HG02973 (cell line): ENCODE measurements at regions not wholly inside any gene's neighbourhood (a gene's known extent, or its start where the extent isn't known, plus 50 kb on each side); places are given as distances from the start of the nearest gene placed in this dataset.

Experiments
- ATAC-seq: cut with Tn5 transposase; IDR thresholded peaks from one replicate; pipeline ENCODE4 v1.9.1; 2021; ENCODE audit warnings: moderate library complexity; ENCODE audit not compliant: unreplicated experiment

DNA sequence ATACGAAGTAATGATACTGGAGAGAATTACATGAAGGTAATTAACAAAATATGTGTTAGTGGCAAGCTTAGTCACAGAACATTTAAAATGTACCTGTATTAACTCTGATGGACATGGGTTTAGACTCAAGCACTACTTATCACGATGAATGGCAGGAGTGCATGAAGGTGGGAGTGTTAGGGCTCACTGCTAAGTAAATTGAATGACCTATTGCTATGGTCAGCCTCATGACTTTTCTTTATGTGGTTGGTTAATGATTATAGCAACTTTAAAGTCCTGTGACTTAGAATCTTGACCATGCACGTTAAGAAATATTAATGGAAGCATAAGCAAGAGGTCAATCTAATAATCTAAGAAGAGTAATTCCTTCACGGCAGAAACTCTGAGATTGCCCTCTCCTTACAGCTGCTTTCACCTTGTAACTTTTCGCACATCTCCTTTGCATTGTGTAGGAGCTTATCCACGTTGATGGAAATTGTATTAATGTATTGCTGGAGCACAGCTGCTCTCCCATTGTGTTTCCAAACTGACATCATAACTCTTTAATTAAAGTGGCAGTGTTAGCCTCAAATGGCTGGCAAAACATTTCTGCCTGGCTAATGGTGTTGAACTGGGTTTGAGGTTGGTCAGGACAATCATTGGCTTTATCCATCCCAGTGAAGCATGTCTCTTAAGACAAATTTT is 114.5 kb downstream of the RXFP2 start:
- no peak for ATAC-seq

DNA sequence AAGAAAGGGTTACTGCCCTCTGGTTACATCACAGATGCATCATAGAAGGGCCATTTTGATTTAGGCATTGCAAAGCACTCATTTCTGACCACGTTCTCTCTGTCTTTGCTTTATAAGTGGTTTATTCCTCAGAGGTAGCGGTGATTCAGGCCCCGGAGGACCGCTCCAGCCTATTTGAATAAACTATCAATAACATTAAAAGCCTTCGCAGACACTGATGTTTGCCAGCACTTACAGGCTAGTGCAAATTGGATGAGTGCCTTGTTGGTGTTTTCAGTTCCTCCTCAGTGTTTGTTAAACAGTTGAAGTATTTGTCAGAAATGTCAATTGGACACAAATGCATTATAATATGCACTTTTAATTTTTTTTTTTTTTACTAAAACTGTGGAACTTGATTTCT is 120.2 kb downstream of the RXFP2 start:
- ATAC-seq, result no peak

DNA sequence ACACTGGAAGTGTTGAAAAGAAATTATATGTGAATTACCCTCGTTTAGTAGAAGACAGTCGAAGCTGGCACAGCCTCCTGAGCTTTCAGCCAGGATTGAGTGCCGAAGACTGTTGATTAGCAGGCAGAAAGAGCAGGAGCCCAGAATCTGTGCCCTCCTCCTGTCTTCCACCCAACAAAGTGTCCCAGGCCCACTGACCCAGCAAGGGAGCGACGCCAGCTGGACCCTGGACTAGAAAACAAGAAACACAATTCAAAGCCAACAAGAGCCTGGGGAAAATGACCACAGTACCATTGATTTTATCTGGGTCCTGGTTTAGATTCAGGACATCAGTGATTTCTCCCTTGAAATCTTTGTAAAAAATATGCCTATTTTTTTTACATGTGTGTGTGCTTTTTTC is 120.7 kb downstream of the RXFP2 start:
- no peak for ATAC-seq

DNA sequence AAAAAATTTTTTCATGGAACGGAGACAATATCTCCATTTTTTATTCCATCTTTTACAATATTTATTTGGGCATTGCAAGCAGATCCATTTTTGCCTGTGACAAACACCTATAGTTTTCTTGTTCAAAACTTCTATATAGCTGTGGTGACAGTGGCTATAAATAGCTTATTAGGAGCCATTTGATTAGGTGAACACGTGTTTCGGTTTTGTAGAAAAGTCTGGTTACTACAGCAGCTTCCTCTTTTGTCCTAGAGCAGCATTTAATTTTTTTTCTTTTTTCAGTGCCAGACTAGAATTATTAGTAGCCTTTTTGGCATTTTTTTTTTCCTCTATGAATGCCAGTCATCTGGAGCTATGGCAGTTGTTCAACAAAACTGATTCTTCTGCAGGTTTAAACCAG is 123.5 kb downstream of the RXFP2 start:
- ATAC-seq, result no peak

DNA sequence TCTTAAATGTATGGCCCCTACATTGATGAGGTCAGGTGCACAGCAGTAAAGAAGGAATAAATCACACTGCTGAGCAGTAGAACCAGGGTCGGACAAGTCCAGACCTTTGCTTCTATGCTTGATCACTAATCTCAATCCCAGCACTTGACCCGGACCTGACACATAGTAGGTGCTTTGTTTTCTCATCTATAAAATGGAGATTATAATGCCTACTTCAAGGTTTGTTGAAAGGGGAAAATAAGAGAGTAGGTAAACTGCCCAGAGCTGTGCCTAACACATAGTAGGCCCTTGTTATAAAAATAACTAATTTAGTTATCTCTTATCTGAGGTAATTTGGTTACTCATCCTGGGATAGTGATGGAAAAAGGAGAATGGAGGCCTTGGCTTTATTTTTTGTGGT is 125.0 kb downstream of the RXFP2 start:
- no peak for ATAC-seq

DNA sequence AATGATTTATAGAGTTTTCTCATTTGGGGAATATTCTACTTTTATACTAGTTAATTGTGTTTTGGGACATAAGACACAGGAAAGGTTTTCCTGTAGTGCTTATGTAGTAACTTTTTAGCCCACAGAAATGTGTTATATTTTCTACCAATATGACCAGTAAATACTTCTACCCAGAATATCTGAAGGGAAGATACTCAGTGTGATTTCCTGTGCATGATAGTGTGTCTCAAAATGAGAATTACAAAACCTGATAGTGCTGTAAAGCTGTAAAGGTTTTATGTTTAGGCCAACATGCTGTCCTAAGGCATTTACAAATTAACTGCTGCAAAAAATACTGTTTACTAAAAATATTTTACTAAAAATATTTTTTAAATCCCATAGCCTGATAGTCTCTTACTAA is 126.8 kb downstream of the RXFP2 start:
- no peak for ATAC-seq

DNA sequence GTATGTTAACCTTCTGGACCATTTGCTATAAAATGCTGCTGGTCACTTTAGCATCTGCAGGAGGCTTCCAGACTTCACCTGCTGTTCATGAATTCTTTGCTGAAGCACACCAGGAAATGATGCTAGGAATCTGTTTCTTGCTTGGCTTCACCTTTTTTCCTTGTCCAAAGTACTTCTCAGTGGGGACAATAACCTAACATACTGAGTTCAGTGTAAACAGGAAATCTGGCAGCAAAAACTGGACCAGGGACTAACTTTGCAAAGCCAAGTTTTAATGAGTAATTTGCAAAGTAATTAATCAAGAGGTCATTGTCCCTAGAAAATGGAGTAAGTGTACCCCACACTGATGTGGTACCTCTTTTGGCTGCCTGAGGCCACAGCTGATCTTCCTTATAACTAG is 128.4 kb downstream of the RXFP2 start:
- no peak for ATAC-seq

DNA sequence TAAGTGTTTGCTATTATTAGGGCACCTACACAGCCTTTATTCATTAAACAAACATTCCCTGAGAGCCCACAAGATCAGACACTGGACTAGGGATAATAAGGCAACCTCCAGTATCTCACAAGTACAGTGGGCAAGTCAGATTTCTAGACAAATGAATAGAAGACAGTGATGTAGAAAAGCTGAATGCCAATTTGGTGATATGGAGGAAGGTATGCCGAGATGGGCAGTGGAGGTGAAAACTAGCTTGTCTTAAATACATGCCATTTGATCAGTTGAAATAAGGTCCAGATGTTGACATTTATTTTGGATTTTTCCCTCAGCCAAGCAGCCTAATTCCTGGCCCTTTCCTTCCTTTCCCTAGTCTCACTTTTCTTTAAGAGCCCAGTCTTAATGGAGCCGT is 130.3 kb downstream of the RXFP2 start:
- no peak for ATAC-seq

DNA sequence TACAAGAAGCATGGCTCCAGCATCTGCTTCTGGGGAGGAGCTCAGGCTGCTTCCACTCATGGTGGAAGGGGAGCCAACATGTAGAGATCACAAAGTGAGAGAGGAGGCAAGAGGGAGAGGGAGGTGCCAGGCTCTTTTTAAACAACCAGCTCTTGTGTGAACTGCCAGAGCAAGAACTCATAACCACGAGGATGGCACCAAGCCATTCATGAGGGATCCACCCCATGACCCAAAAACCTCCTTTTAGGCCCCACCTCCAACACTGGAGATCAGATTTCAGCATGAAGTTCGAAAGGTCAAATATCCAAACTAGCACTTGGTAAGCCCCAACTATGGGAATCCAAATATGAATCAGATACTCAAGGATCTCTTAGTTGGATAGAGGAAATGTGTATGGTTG is 131.2 kb downstream of the RXFP2 start:
- no peak for ATAC-seq

DNA sequence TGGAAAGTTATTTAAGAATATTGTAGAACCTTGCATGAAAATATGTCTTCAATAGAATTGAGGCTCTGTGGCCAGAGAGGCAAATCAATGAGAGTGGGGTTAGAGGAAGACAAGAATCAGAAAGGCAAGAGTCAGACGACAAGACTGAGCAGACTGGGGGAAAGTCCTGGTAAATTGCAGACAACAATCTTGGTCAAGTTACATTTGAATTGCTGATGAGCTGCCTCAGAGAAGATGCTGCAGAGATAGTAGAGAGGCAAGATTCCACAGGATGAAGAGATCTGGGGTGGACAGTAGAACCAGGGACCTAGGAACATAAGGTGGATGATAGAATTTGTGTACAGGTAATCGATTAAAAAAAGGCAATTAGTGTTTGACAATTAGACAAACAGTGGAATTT is 133.8 kb downstream of the RXFP2 start:
- ATAC-seq, result no peak

DNA sequence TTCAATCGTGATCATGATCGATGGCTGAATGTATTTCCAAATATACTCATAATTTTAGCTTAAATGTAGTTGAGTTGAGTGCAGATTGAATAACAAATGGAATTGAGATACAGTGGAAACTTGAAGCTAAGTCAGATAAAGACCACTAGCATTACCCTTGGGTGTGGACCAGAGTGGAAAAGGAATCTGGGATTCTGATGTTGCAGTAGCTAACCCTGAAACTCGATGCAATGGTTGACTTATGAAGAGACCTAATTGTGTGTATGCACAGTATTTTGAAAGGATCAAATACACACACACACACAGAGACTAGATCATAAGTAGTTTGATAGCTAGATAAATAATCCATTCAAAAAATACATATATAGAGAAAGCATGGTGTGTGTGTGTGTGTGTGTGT is 135.8 kb downstream of the RXFP2 start:
- no peak for ATAC-seq

DNA sequence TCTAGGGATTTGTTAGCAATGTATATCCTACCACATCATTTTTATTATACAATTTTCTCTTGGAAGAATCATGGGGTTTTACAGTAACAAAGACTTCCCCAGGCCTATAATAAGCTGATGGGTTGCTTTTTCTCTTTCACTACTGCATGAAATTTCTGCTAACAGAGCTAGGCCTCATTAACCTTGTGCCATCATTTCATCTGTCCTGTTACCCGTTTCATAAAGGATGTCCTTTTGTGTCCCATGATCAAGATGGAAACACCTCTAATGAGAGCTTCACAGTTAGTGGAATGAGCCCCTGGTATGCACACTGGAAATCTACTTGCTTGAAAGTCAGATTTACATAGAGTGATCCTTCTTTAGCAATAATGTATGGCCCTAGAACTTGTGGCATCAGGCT is 138.7 kb downstream of the RXFP2 start:
- no peak for ATAC-seq

DNA sequence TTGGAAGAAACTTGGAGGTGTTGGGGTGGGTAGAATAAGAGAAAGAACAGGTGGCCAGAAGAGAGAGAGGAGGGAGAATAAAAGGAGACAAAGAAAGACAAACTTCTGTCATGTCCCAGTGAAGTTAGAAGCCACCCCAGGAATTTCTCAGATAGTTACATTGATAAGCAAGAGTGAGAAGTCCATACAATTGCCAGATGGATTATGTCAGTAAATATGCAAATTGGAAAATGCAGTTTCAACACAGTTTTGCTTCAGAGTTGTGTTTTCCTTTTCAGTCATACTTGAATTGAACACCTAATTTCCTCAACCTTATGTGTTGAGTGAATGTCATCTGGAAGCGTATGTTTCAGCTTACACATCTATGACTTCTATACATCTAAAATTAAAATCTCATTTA is 139.2 kb downstream of the RXFP2 start:
- no peak for ATAC-seq

DNA sequence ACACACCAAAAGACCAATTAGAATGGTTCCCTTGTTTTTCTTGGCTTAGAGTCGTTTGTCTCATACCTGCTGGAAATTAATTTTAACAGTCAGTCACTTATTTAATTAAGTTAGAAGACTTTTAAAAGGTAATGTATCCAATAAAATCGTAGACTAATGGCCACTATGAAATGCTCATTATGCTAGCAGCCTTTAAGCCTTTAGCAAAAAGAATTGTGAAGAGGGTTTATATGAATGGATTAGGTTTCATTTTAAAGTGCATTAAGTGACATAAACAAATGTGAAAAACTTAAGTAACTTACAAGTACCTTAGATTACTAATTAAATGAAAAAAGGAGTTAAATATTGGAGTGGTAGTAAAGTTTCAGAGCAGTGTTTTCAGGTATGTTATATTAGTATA is 139.6 kb downstream of the RXFP2 start:
- ATAC-seq, result no peak

DNA sequence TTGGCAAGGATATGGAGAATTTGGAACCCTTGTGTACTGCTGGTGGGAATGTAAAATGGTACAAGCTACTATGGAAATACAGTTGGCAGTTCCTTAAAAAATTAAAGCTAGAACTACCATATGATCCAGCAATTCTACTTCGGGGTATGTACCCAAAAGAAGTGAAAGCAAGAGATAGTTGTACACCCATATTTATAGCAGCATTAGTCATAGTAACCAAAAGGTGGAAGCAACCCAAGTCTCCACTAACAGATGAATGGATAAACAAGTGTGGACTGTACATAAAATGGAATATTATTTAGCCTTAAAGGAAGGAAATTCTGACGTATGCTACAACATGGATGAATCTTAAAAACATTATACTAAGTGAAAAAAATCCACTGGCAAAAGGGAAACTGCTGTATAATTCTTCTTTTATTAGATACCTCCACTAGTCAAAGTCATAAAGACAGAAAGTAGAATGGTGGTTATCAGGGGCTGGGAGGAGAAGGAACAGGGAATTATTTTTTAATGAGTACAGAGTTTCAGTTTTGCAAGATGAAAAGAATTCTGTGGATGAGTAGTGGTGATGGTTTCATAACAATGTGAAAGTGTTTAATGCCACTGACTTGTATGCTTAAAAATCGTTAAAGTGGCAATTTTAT is 141.6 kb downstream of the RXFP2 start:
- ATAC-seq, result no peak

DNA sequence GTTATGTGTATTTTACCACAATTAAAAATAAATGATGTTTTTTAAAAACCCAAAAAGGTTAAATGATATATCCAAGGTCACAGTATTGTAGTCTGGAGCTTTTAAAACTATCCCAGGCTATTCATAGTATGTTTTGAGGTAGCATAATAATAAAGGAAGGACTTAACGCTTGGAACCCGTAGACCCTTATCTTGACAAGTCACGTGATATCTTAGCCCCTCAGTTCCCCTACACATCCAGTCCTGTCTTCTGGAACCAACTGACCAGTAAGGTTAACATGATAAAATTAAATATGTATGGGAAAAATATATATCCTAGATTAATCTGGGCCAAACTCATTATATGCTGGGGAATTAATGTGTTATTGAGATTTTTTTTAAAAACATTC is 142.2 kb downstream of the RXFP2 start:
- ATAC-seq, result no peak

DNA sequence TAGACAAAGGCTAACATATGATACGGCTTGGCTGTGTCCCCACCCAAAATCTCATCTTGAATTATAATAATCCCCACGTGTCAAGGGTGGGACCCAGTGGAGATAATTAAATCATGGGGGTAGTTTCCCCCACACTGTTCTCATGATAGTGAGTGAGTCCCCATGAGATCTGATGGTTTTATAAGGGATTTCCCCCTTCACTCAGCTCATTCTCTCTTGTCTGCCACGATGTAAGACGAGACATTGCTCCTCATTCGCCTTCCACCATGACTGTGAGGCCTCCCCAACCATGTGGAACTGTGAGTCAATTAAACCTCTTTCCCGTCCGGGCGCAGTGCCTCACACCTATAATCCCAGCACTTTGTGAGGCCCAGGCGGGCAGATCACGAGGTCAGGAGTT is 143.5 kb downstream of the RXFP2 start:
- no peak for ATAC-seq

DNA sequence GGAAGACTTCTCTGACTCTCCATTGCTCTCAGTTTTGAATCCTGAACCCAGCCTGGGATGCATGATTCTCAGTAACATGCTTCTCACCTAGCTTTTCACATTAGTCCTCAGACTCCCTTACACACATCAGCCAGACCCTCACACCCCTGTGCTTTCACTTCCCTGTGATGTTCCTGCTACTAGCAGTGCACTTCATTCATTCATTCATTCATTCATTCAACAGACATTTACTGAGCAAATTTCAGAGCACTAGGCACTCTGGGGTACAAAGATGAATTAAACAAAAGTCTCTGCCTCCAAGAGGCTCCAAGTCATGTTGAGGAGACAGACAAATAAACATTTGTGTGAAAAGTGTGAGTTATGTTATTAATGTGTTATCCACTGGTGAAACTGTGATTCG is 145.2 kb downstream of the RXFP2 start:
- ATAC-seq, result no peak

DNA sequence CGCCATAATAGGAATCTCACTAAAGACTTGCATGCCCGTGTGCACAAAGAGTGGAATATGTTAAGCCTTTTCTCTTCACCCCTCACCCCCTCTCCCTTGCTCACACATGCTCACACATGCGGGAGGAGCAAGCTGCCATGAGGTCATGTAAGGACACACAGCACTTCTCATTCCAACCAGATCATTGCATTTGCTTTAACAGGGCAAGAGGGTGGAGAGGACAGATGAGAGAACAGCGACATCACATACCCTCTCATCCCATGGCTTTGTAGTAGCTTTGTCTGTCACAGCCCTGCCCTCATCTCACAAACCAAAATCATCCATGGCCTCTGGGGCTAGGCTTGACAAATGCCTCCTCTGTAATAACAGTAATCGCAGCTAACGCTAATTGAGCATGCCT is 145.6 kb upstream of the FRY start:
- ATAC-seq, result no peak

DNA sequence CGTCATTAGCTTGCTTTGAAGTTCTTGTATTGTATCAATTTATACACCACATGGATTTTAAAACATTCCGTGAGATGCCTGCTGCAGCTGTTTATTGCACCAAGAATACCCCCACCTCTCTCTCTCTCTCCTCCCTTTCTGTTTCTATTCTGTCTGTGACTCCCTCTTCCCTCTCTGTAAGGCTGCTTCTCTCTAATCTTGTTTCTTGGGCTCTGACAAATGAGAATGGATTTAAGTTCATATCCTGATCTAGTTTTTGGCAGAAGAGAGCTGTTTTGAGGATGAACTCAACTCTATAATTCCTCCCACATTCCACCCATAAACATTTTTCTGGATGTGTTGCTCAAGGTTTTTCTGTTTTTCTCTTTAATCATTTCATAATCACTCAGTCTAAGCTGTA is 144.3 kb upstream of the FRY start:
- no peak for ATAC-seq

DNA sequence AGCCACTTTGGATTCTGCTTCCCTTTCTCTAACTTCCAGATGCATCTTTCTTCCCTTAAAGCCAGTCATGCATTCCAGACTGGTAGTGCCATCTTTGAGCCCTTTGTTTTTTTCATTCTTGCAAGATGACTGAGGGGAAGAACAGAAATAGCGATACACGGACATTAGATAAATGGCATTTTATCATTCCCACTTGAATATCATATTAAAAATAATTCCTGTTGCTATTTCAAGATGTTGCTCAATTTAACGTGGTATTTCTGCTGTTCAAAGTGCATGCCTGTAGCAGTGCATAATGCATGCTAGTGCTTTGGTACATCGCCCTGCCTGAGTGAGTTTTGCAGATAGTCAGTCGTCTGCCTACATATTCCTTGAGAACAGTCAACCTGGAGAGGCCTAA is 140.6 kb upstream of the FRY start:
- no peak for ATAC-seq

DNA sequence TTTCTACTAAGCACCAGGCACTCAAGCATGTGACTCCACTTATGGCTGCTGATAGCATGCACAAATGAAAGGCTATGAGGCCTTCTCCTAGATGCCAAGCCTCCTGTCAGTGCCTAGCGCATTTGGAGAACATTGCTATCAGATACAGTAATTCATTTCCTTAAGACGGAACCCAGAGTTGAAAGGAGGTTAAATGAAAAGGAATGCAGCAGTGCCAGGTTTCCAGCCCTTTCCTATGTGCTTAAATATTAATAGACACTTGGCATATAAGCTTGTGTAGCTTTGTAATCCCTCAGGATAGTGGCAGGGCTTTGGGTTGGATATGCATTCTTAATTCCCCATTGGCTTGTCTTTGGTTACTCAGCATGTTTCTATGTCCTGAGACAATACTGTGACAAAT is 140.1 kb upstream of the FRY start:
- ATAC-seq, result no peak

DNA sequence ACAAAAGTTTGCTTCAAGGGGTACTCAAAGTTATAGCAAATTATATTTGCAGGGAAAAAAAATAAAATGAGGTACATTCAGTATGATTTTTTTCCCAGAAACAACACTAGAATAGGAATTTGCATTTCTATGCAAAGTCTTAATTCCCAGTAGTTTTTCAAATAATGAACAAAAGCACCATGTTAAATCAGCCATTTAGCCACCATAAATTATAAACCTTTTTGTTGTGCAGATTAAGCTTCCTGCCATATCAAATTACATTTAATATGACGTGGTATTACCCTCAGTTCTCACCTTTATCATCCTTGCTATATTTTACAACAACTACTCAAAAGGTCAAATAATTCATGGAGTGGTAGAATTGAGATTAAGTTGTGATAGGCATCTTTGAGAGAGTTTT is 136.6 kb upstream of the FRY start:
- no peak for ATAC-seq
